Activated CD4-positive, alpha-beta T cell treated with anti-CD3 and anti-CD28 coated beads, Interleukin-2, amount 50 U/mL, for 48 hours (primary cell): ENCODE measurements at regions not wholly inside any gene's neighbourhood (a gene's known extent, or its start where the extent isn't known, plus 50 kb on each side); places are given as distances from the start of the nearest gene placed in this dataset.
"Not testable (repeated sequence)": the region's sequence is repeated elsewhere in the genome, so short reads cannot be mapped to it uniquely, and the experiment has no call there.

Experiments used
- DNase-seq, 2 experiments: peaks; one replicate each; pipeline ENCODE4 v3.0.0-alpha.2; 2020

DNA sequence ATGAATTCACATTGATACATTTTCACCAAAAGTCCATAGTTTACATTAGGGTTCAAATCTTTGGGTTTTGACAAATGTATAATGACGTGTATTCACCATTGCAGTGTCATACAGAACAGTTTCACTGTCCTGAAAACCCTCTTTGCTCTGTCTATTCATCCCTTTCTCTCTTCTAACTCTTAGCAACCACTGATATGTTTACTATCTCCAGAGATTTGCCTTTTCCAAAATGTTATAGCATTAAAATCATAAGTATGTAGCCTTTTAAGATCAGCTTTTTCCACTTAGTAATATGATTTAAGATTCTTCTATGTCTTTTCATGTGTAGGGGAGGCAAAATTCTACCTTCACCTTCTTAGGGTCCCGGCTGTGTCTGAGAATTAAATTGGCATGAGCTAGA, 203.8 kb downstream of the TPRG1 start:
- DNase-seq: no peak

DNA sequence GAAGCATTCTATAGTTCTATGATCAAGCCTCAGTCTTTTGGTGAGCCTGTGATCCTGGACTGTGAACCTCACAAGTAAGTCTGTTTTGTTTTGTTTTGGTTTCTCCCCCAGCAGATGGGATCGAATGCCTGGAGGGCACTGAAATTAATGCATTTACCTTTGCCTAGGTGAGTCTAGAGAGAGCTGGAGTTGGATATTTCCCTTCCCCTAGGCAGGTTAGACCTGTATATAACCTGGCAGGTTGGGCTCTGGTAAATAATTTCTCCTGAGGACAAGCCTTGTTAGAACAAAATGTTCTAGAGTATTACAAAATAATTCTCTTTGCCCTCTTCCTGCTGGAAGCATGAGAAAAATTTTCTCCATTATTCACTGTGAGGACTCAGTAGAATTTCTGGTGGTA, 211.9 kb downstream of the TPRG1 start:
- no peak for DNase-seq

DNA sequence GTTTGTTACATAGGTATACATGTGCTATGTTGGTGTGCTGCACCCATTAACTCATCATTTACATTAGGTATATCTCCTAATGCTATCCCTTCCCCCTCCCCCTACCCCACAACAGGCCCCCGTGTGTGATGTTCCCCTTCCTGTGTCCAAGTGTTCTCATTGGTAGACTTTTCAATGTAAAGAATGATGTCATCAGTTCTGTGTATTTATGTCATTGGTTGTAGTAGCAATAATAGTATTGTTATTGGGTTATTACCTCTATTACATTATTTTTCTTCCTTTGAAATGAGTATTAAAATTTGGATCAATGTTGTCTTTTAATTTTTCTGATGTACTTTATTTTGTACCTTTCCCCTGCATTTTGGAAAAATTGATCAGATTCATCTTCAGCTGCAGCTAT, 214.1 kb downstream of the TPRG1 start:
- not testable (repeated sequence) for DNase-seq

DNA sequence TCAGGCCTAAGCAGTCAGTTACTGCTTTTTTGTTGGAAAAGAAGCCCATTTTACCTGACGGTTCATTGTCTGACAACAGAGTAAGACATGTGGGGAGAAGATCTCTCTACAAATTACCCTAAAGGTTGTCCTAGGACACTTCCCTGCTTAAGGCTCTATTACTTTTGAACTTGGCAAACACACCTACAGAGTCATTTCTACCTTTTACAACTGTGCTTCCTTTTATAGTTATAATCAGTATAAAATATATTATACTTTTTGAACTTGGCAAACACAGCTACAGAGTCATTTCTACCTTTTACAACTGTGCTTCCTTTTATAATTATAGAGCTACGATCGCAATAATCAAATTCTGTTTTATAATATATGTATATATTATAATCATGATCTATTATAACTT, 215.0 kb downstream of the TPRG1 start:
- no peak for DNase-seq

DNA sequence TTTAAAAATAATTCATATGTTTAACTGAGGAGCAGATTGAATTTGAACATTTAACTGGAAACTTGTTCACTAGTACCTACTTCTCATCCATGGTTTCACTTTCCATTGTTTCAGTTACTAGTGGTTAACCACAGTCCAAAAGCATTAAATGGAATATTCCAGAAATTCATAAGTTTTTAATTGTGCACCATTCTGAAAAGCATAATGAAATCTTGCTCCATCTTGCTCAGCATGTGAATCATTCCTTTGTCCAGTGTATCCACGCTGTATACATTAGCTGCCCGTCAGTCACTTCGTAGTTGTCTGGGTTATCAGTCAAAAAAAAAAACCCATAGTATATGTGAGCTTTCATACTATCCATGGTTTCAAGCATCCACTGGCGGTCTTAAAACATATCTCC, 217.6 kb downstream of the TPRG1 start:
- DNase-seq: no peak

DNA sequence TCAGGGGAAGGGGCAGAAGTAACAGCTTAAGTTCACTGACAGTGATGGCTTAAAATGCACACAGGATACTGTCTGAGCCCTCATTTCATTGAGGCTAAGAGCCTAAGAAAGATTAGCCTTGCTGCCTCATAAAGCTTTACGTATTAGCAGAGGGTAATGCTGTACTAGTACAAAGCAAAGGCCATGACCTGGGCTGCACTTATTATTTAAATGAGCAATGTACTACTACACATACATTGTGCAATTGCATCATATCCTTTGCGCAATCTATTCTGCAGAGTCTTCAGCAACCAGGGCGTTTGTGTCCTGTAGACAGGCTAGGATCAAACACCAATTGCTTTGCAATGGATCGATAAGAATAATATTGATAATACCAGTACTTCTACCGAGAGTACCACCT, 221.8 kb downstream of the TPRG1 start:
- DNase-seq: no peak

DNA sequence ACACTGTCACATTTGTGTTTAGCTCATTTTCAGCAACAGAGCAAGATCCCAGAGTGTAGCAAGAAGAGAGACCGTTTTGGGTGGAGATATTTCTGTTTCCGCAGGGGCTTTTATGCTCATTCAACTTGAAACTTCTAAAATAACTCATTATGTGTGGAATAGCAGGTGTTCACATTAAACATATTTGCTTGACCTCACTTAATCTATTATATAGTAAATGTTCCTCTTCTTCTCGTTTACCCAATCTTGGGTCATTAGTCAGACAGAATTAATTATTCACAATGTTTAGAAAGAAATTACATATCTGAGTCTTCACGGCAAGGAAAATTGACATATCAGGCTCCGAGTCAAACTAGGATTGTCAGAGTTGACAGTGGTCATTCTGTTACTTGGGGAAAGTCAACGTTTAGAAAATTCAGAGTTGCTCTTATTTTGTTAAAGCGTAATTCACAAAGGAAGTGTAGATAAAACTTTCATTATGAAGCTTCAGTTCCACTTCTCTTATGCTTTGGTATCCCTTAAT, 222.9 kb downstream of the TPRG1 start:
- DNase-seq: no peak

DNA sequence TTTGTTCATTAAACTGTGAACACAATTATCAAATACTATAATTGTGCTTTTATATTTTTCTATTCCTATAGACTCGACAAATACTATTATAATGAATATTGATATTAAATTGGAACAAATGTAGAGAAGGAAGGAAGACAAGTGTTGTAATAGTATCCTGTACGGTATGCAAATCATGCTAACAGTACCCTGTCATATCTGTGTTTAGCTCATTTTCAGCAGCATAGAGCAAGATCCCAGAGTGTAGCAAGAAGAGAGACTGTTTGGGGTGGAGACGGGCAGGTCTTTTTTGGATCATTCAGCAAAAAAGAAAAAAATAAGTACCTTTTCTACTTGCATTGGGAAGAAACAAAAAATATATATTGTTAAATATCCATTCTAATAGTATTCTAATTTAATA, 224.1 kb downstream of the TPRG1 start:
- no peak for DNase-seq

DNA sequence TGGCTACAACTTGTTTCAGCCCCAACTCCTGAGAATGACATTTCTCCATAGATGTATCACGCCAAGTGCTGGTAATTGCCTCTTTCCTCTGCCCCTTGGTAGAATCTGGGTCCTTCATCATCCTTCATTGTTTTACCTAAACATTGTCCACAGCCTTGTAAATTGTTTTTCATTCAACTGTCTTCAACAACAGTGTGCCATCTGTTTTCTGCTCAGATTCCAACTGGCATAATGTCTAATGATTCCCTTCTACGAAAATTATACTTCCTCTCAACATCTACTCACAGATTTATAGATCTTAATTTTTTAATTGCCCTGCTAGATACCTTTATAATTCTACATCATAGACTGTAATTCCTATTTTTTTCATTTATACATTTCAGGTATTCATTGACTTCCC, 226.9 kb downstream of the TPRG1 start:
- DNase-seq: no peak

DNA sequence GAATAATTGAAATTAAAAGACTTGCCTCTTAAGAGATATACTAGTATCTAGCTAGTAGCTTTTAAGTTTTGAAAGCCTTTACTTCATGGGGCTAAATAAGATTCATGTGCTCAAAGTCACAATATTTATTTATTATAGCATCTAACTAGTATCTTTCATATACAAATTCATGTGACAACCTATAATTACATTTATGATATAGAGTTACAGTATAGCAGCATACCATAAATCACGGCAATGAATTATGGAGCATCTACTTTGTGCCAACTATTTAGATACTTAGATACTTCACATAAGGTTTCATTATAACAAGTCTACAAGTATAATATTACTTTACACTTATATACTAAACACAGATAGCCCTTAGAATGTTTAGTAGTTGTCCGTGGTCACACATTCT, 229.4 kb downstream of the TPRG1 start:
- DNase-seq: no peak

DNA sequence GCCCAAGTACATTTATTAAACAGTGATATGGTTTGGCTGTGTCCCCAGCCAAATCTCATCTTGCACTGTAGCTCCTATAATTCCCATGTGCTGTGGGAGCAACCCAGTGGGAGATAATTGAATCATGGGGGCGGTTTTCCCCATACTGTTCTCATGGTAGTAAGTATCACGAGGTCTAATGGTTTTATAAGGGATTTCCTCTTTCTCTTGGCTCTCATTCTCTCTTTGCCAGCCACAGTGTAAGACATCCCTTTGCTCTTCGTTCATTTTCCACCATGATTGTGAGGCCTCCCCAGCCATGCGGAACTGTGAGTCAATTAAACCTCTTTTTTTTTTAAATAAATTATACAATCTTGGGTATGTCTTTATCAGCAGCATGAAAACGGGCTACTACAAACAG, 228.0 kb upstream of the TP63 start:
- DNase-seq: no peak

DNA sequence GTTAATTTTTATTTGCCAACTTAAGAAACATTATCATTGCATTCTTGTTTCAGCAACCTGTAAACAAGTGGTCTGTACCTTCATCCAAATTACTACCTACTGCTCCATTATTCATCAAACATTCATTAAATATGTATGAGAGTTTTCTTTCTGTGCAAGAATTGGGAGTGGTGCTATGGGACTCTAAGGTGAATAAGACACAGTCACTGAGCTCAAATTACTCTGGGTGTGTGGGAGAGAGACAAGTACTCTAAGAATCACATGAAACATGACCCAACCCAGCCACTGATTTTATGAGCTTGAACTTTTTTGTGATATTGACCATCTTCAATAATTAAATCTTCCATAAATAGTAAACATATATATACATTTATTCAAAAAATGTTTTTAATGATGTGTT, 227.2 kb upstream of the TP63 start:
- no peak for DNase-seq

DNA sequence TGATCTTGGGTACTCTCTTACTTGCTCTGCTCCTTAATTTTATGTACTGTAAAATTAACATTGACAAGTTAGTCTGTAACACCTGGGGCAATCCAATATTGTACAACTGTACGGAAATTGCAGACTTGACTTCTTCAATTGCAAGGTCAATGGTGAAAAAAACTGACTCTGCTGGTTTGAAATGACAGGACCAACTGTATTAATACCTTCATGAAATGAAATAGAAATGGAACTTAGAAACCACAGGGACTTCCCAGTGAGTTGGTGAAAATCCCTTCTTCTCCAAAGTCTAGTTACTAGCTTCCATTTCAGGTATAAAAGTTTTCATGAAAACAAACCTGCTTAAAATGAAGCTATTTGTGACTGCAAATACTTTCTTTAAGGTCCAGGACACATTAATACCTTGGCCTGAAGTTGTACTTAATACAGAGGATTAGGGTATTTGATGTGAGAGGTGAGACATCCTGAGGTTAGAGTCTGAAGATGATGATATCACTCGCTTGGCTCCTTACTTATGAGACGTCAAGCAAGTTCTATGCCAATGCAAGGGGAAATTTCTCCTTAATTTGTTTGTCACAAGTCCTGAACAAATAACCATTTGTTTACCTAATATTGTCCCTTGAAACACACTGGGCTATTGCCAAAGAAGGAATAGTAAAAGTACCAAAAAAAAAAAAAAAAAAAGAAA, 226.2 kb upstream of the TP63 start:
- no peak for DNase-seq

DNA sequence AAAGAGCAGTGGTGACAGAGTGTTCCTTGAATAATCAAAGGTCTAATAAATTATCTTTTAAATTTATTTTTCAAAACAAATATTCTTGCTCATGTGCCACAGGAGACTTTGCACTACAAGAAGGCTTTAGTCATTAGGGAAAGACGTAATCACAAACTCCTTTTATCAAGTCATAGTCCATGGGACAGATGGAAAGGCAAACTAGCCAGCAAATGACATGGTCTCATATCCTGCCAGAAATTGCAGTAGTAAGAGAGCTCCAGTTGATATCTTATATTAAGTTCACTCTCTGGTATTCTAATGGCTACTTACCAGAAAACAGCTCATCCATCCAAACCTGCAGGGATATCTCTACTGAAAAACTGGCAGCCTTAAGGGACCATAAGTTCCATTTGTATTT, 225.0 kb upstream of the TP63 start:
- no peak for DNase-seq

DNA sequence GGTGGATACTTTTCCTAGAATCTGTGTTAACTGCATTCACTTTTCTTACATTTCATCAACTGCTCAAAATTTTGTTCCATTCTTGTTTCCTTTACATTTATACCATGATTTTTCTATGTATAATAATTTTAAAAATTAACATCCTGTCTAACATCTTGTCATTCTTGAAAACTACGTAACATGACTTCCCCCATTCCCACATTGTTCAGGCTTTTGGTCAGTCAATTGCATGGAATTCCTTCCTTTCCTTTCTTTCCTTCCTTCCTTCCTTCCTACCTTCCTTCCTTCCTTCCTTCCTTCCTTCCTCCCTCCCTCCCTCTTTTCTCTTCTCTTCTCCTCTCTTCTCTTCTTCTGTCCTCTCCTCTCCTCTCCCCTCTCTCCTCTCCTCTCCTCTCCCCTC, 220.7 kb upstream of the TP63 start:
- DNase-seq: no peak

DNA sequence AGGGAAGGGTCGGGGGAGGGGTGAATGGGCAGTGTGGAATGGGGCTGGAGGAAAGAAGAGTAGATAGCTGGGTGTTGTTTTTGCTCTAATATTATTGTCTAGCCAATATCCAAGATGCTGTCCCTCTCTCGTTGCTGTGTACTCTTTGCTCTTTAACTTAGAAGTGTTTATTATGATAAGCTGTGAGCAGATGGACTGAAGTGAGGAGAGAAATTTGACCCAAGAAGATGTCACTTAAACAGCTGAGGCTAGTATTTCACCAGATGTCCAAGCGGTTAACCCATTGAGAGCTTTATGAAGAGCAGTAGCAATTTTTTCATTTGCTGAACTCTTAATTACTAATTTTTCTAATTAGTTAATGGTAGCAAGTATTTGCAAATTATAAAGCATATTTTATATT, 212.2 kb upstream of the TP63 start:
- DNase-seq: no peak

DNA sequence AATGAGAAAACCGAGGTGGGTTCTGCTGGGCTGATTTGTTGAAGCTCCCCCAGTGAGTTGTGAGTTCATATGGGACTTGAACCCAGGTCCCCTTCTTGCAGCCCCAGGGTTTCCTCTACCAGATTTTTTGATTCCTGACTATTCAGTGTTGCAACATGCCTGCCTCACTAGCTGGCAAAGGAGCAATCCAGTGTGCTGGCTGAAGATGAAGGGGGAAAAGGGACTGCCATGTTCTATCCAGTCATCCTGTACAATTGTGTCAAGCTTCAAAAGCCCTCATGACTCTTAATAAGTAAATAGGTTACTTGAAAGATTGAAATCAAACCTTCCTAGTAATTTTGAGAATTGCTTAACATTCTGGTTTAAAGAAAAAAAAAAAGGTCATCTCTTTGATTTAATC, 211.5 kb upstream of the TP63 start:
- DNase-seq: no peak

DNA sequence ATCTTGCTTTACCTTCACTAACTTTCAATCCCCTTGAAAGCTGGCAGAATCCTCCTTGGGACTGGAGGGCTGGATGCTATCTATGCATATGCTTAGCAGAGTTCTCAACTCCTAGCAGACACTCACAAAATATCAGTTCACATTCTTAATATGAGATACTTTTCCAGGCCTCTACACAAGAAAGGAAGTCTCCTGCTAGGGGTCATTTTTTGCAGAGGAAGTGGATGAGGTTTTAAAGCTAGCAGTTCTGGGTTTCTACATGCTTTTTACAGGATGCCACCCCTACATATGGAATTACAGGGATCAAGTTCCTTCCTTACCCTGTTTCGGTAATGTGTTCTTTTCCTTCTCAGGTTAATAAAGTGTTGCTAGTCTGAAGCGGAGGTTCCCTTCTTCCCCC, 206.3 kb upstream of the TP63 start:
- DNase-seq: no peak

DNA sequence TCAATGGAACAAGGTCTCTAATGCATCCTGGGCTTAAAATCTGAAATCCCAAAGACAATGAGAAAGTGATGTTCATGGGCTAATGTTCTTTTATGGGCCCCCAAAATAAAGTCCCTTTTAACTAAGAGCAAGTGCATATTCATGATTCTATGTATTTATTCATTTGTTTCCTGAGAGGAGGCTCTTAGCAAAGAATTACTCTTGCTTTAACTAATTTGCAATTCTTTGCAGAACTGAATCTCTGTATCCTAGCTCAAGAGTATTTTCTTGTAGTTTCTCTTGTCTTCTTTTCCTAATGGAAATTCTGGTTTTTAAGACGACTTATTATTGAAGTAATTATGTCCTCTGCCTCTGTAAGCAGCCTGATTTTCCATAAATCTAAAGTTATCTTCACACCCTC, 202.2 kb upstream of the TP63 start:
- DNase-seq: no peak

DNA sequence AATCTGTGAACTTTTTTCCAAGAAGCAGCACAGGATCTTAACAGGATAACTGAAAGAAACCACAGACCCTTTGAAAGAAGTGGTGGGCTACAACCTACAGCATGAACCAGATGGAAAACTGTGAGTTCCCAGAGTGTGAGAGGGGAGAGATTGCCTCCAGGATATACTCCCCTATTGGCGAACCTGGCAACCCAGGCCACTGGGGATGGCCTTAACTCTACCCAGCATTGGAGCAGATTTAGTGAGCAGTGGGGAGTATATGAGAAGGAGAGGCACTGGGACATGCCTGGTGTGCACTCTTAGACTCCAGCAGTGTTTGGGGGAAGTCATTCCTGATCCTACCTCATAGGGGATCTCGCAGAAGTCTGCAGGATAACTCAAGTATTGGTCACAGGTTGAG, 201.0 kb upstream of the TP63 start:
- DNase-seq: no peak

DNA sequence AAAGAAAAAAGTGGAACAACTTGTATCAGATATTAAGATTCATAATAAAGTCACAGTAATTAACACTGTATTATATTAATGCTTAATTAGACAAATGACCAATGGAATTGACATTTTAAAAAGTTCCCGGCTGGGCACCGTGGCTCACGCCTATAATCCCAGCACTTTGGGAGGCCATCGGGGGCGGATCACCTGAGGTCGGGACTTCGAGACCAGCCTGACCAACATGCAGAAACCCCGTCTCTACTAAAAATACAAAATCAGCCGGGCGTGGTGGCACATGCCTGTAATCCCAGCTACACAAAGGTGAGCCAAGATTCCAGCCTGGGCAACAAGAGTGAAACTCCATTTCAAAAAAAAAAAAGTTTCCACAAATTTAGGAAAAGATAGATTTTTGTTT, 188.9 kb upstream of the TP63 start:
- not testable (repeated sequence) for DNase-seq

DNA sequence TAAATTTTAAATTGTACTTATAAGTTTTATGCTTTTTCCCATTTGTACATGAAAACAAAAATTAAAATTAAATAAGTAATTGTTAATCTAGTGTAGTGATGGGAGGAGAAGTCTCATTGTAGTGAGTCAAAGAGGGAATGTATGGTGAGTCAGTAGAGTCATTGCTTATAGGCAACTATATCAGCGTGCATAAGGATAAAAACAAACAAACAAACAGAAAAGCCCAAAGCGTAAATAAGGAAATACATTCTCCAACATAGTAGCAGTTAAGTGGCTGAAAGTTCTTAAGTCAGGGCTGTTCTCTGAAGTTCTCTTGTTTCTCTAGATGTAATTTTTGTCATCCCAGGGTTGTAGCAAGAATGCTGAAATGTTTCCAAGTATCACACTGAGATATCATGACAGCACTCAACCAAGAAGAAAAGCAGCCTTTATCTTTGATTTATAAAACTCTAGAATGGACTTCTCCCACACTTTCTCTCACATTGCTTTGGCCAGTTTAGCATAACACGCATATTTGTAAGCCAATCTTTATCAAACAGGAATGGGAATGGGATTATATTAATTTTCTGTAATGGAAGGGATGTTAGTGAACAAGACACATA, 184.1 kb upstream of the TP63 start:
- DNase-seq: no peak

DNA sequence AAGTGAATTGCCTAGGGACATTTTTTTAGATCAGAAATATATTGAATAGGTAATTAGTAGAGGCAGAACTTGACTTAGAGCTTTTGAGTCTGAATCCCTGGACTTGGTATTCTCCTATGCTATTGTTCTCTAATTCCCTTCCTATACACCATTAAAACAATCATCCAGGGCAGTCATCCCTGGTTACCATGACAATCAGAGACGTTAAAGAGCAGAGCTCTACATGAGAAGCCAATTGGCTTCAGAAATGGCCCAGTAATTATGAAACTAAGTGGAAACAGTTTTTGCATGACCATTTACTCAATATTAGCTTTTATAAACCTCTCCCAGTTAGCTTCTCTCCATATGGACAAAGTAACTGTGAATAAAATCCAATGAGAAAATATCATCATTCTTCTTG, 182.1 kb upstream of the TP63 start:
- DNase-seq: no peak

DNA sequence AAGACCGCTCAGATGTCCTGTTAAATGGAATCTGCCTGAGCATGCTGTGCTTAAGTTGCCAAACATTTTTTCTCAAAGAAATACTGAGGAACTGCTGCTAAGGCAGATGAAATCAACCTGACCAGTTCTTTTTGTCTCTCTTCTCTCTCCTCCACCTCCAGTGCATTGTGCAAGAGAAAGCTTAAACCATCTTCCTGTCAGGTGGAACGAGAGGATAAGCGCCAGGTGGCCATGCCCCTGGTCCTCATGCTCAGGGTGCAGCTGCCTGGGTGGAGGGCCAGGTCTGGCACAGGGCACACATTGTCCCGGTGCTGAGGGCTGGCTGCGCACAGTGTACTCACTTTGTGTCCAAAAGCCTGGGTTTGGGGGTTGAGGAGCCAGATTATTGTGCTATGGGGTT, 176.2 kb upstream of the TP63 start:
- no peak for DNase-seq
